Naive thymus-derived CD4-positive, alpha-beta T cell (primary cell): ENCODE measurements at regions not wholly inside any gene's neighbourhood (a gene's known extent, or its start where the extent isn't known, plus 50 kb on each side); places are given as distances from the start of the nearest gene placed in this dataset.

Source experiments
- ATAC-seq: fragments of 150-1000 bp; cut with Tn5 transposase; 2 replicates; pipeline ENCODE4 v1.10.0; 2021; ENCODE audit warnings: mild to moderate bottlenecking, moderate library complexity
- CTCF ChIA-PET: fragments of 350-600 bp; sonication (Branson Sonifier 250); formaldehyde crosslinking; loops from one replicate; lab custom pipeline; 2021; ENCODE audit warnings: antibody characterized with exemption; lab: Charles Lee
- POLR2A ChIA-PET: fragments of 350-600 bp; sonication (Branson Sonifier 250); formaldehyde crosslinking; loops from one replicate; lab custom pipeline; 2021; ENCODE audit warnings: antibody characterized with exemption, inconsistent platforms; lab: Charles Lee
- DNase-seq, 9 donors: peaks; one replicate each; pipeline versions ENCODE4 v3.0.0 to v3.0.0-alpha.2; 2020 to 2022; ENCODE audit warnings: mixed read lengths in 1 of 9
- H3K27ac ChIP-seq: one replicate; pipeline ENCODE4 v1.7.0; 2013; ENCODE audit warnings: mild to moderate bottlenecking, low read depth, low read length, moderate library complexity
- H3K27me3 ChIP-seq, 2 donors: one replicate each; pipeline ENCODE4 v1.7.0; 2013; ENCODE audit warnings: low read length in 2 of 2, mild to moderate bottlenecking in 2 of 2, moderate library complexity in 2 of 2; ENCODE audit not compliant: control insufficient read depth in 2 of 2, insufficient read depth in 2 of 2
- H3K36me3 ChIP-seq, 3 experiments: 1 replicate in 2 of 3; 2 replicates in 1 of 3; pipeline ENCODE4 v1.7.0; 2013; ENCODE audit warnings: low read length in 3 of 3, mild to moderate bottlenecking in 3 of 3, moderate library complexity in 1 of 3; ENCODE audit not compliant: insufficient read depth in 3 of 3, control insufficient read depth in 2 of 3
- H3K4me1 ChIP-seq, 2 donors: one replicate each; pipeline ENCODE4 v1.7.0; 2013; ENCODE audit warnings: low read length in 2 of 2, mild to moderate bottlenecking in 2 of 2, moderate library complexity in 1 of 2; ENCODE audit not compliant: control insufficient read depth in 2 of 2, insufficient read depth in 2 of 2
- H3K4me3 ChIP-seq: 2 replicates; pipeline ENCODE4 v1.7.0; 2013; ENCODE audit warnings: mild to moderate bottlenecking, low read length
- H3K9me3 ChIP-seq, 3 experiments: 1 replicate in 2 of 3; 2 replicates in 1 of 3; pipeline ENCODE4 v1.7.0; 2013; ENCODE audit warnings: low read length in 3 of 3; ENCODE audit not compliant: control insufficient read depth in 2 of 3
- H3K27ac Mint-ChIP-seq, 9 donors: one replicate each; pipeline ENCODE4 v1.8.0; 2020 to 2022; ENCODE audit warnings: mixed read lengths in 9 of 9, mild to moderate bottlenecking in 8 of 9, moderate library complexity in 5 of 9, inconsistent platforms in 2 of 9
- H3K27me3 Mint-ChIP-seq, 5 donors: one replicate each; pipeline ENCODE4 v1.8.0; 2021 to 2022; ENCODE audit warnings: mixed read lengths in 5 of 5, mild to moderate bottlenecking in 1 of 5
- H3K36me3 Mint-ChIP-seq, 5 donors: one replicate each; pipeline ENCODE4 v1.8.0; 2020 to 2022; ENCODE audit warnings: mixed read lengths in 5 of 5, mild to moderate bottlenecking in 3 of 5, inconsistent platforms in 1 of 5
- H3K4me1 Mint-ChIP-seq, 7 donors: one replicate each; pipeline ENCODE4 v1.8.0; 2020 to 2022; ENCODE audit warnings: mixed read lengths in 7 of 7, mild to moderate bottlenecking in 3 of 7, inconsistent platforms in 1 of 7
- H3K4me3 Mint-ChIP-seq, 10 donors: one replicate each; pipeline ENCODE4 v1.8.0; 2020 to 2022; ENCODE audit warnings: mild to moderate bottlenecking in 10 of 10, mixed read lengths in 10 of 10, moderate library complexity in 6 of 10, inconsistent platforms in 2 of 10
- H3K9me3 Mint-ChIP-seq, 11 donors: one replicate each; pipeline ENCODE4 v1.8.0; 2020 to 2022; ENCODE audit warnings: mixed read lengths in 11 of 11, mild to moderate bottlenecking in 4 of 11, inconsistent platforms in 1 of 11, moderate library complexity in 1 of 11
- intact Hi-C, 2 donors: fragments of 100-400 bp; cut with micrococcal nuclease; formaldehyde crosslinking; loops; one replicate each; pipeline ENCODE4 v1.15.1; 2023

DNA sequence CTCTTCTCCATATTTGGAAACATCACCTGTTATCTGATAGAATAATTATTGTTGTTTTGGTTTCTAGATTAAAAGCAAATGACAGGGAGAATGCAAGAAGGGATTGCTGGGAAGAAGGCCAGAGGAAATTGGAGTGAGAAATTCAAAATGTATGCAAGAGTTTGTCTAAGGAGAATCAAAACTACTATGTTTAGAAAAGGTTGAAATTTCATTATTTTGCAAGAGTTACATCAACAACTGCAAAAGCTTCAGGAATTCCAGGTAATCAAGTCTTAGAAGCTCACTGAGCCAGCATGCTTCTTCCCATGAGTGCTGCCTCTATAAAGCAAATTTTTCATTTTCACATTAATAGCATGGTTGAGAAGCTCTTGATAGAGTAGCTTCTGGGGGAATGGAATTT lies 177.2 kb upstream of the GBE1 start:
- no peak overlapping the region for H3K4me3 ChIP-seq
- H3K9me3 Mint-ChIP-seq: peaks cover 0 to 12% (median 2%) of the 10 kb centered on the region in 11 donors
- H3K4me1 ChIP-seq: no peaks in the 10 kb centered on the region
- H3K27me3 ChIP-seq: no peaks in the 10 kb centered on the region
- H3K27ac Mint-ChIP-seq: no peak overlapping the region
- DNase-seq (no peak), ATAC-seq (no peak)
- H3K4me3 Mint-ChIP-seq: no peak overlapping the region
- H3K9me3 ChIP-seq: no peaks in the 10 kb centered on the region
- no peaks in the 10 kb centered on the region for H3K36me3 ChIP-seq
- POLR2A ChIA-PET: no interaction called here
- intact Hi-C loops: no loop called here
- H3K36me3 Mint-ChIP-seq: no peaks in the 10 kb centered on the region
- peaks cover 0 to 3% (median 0%) of the 10 kb centered on the region in 7 donors for H3K4me1 Mint-ChIP-seq
- peaks cover 0 to 7% (median 5%) of the 10 kb centered on the region in 5 donors for H3K27me3 Mint-ChIP-seq
- CTCF ChIA-PET: no interaction called here
- no peak overlapping the region for H3K27ac ChIP-seq

DNA sequence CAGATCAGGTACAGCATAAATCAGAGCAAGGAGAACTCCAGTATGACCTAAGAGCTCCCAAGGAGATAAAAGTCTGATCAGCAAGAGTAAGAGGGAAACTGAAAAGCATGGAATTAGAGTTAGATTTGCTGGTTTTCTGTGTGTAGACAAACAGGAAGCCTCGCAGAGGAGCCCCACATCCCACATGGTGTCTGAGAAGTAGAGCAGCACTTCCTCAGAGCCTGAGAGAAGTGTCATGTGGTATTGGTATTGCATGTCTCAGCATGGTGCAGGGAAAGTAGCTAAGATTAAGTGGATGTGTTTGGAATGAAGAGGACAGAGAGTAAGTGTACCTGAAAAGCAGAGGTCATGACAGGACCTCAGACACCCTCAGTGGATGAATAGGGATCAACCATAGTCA lies 175.4 kb upstream of the GBE1 start:
- no peak for ATAC-seq
- no peak overlapping the region for H3K4me3 ChIP-seq
- no peak overlapping the region for H3K27ac ChIP-seq
- CTCF ChIA-PET: interaction anchor here (0.7 kb wide), 1 partner anchor 328 kb away, joined by 3 read pairs; no protein-coding TSS in a partner anchor
- no peak for DNase-seq
- no peaks in the 10 kb centered on the region for H3K9me3 ChIP-seq
- intact Hi-C loops: no loop called here
- peaks cover 0 to 2% (median 0%) of the 10 kb centered on the region in 7 donors for H3K4me1 Mint-ChIP-seq
- H3K27me3 Mint-ChIP-seq: peaks cover 0 to 7% (median 5%) of the 10 kb centered on the region in 5 donors
- no peaks in the 10 kb centered on the region for H3K4me1 ChIP-seq
- peaks cover 0 to 2% (median 0%) of the 10 kb centered on the region in 11 donors for H3K9me3 Mint-ChIP-seq
- no peaks in the 10 kb centered on the region for H3K36me3 ChIP-seq
- POLR2A ChIA-PET: no interaction called here
- no peak overlapping the region for H3K4me3 Mint-ChIP-seq
- H3K27ac Mint-ChIP-seq: no peak overlapping the region
- H3K36me3 Mint-ChIP-seq: no peaks in the 10 kb centered on the region
- H3K27me3 ChIP-seq: no peaks in the 10 kb centered on the region

DNA sequence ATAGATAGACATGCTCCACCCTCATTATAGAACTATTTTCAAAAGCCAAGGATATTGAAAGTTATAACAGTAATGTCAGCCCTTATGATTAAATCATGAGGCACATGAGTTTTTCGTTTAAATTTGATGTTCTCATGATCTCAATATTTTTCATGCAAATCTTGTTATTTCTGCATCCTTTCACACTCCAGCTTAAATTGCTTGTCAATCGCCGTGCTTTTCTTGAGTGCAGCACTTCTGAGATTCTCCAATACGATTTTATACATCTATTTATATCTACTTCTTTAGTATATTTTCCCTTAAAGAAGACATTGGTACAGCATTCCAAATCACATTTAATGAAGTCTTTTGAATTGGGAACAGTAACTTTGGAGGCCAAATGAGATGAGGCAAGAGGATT lies 171.2 kb upstream of the GBE1 start:
- H3K9me3 ChIP-seq: no peaks in the 10 kb centered on the region
- Mint-ChIP-seq H3K27ac (no peak overlapping the region), H3K4me1 (peaks cover 0 to 2% (median 0%) of the 10 kb centered on the region in 7 donors), H3K36me3 (no peaks in the 10 kb centered on the region), H3K27me3 (peaks cover 0 to 11% (median 5%) of the 10 kb centered on the region in 5 donors), H3K4me3 (no peak overlapping the region), H3K9me3 (peaks cover 0 to 2% (median 0%) of the 10 kb centered on the region in 11 donors)
- H3K36me3 ChIP-seq: no peaks in the 10 kb centered on the region
- H3K27ac ChIP-seq: no peak overlapping the region
- no peaks in the 10 kb centered on the region for H3K4me1 ChIP-seq
- ChIA-PET POLR2A (no interaction called here), CTCF (no interaction called here)
- intact Hi-C loops: no loop called here
- no peak for DNase-seq
- no peak for ATAC-seq
- no peak overlapping the region for H3K4me3 ChIP-seq
- no peaks in the 10 kb centered on the region for H3K27me3 ChIP-seq

DNA sequence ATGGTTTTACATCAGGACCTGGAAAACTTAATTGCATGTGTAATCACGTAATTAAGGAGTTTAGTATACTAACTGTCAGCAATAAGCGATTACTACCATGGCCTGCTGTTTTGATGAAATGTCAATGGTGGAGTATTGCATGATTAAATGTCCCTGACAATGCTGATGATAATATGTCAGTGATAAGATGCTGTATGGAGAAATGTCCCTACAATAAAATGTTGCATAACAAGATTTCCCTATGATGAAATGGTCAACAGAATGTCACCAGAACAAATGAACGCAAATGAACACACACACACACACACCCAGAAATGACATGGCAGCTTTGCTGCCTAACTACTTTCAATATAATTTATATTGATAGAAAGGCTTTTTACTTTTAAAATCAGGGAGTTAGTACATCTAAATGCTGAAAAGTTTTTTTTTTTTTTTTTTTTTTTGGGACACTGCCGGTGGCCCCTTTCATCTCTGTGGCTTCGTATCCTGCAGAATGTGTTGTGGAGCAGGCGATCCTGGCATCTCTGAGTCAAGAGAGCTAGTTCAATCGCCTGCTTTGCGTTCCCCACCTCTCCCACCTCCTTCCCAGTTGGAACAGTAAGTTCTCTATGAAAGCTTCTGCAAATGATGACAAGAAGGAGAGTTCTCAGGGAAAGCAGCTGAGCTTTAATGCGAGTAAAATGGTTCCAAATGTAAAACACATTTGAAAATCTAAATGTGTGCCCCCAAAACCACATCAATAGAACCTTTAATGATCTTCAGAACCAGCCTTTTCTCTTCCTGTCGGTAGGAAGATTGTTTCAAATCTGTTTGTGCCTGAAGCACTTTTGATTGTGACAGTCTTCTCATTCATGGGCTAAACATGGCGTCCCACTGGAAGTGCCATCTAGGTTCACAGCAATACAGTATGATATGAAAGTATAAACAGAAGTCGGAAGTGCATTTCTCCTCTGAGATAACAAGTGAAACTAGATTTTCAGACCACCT lies 170.1 kb upstream of the GBE1 start:
- H3K27me3 Mint-ChIP-seq: peaks cover 0 to 11% (median 5%) of the 10 kb centered on the region in 5 donors
- Histone ChIP-seq H3K27ac (no peak overlapping the region), H3K4me3 (no peak overlapping the region), H3K4me1 (no peaks in the 10 kb centered on the region), H3K36me3 (no peaks in the 10 kb centered on the region), H3K9me3 (no peaks in the 10 kb centered on the region), H3K27me3 (no peaks in the 10 kb centered on the region)
- H3K4me1 Mint-ChIP-seq: no peaks in the 10 kb centered on the region
- DNase-seq (no peak), ATAC-seq (no peak)
- H3K9me3 Mint-ChIP-seq: peaks cover 0 to 2% (median 0%) of the 10 kb centered on the region in 11 donors
- H3K36me3 Mint-ChIP-seq: no peaks in the 10 kb centered on the region
- POLR2A ChIA-PET: no interaction called here
- H3K27ac Mint-ChIP-seq: no peak overlapping the region
- CTCF ChIA-PET: no interaction called here
- no peak overlapping the region for H3K4me3 Mint-ChIP-seq
- intact Hi-C loops: no loop called here

DNA sequence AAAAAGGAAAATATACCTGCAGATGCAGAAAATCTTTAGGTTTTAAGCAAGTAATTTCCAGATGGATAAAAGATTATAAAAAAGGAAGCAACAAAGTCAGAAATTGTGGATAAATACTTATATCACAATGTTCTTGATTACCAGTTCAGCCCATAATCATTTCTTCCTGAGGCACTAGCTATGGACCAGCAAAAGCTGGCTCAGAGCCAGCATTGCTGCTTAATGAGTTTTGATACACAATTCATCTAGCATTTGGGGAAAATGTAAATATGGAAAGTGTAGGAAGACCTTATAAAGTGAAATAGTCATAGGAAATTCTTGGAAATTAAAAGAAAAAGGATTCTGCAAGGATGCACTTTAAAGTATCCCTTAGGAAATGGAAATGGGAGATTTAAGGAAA lies 168.3 kb upstream of the GBE1 start:
- no peak overlapping the region for H3K27ac Mint-ChIP-seq
- CTCF ChIA-PET: no interaction called here

DNA sequence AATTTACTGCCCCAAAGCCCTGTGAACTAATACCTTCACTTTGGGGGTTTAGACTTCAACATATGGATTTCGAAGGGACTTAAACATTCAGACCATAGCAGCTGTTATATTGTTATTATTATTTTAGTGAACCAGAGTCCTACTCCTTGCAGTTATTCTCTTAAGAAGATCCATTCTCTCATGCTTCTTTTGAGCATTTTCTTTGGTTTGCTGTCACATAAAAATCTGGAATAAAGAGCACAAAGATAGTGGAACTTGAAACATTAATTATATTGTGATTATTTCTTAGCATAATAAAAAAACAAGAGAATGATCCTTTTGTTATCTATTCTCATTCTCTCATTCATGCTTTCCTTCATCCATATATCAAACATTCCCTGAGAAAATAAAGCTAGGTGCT lies 166.4 kb upstream of the GBE1 start:
- Histone ChIP-seq H3K4me3 (no peak overlapping the region), H3K27ac (no peak overlapping the region), H3K36me3 (no peaks in the 10 kb centered on the region), H3K4me1 (no peaks in the 10 kb centered on the region), H3K9me3 (no peaks in the 10 kb centered on the region), H3K27me3 (no peaks in the 10 kb centered on the region)
- intact Hi-C loops: no loop called here
- H3K4me1 Mint-ChIP-seq: no peaks in the 10 kb centered on the region
- H3K4me3 Mint-ChIP-seq: no peak overlapping the region
- no peak overlapping the region for H3K27ac Mint-ChIP-seq
- peaks cover 0 to 8% (median 6%) of the 10 kb centered on the region in 5 donors for H3K27me3 Mint-ChIP-seq
- DNase-seq (no peak), ATAC-seq (no peak)
- CTCF ChIA-PET: interaction anchor here (0.5 kb wide), 1 partner anchor 517 kb away, joined by 3 read pairs; no protein-coding TSS in a partner anchor
- H3K9me3 Mint-ChIP-seq: peaks cover 0 to 2% (median 0%) of the 10 kb centered on the region in 11 donors
- POLR2A ChIA-PET: no interaction called here
- H3K36me3 Mint-ChIP-seq: no peaks in the 10 kb centered on the region

More for the DNA sequence above, 168.3 kb upstream of the GBE1 start:
- no peak overlapping the region for H3K4me3 ChIP-seq
- H3K36me3 ChIP-seq: no peaks in the 10 kb centered on the region
- Mint-ChIP-seq H3K9me3 (peaks cover 0 to 2% (median 0%) of the 10 kb centered on the region in 11 donors), H3K4me1 (no peaks in the 10 kb centered on the region), H3K4me3 (no peak overlapping the region), H3K27me3 (peaks cover 0 to 8% (median 4%) of the 10 kb centered on the region in 5 donors), H3K36me3 (no peaks in the 10 kb centered on the region)
- H3K27me3 ChIP-seq: no peaks in the 10 kb centered on the region
- no peaks in the 10 kb centered on the region for H3K9me3 ChIP-seq
- ATAC-seq (no peak), DNase-seq (no peak)
- H3K27ac ChIP-seq: no peak overlapping the region
- no peaks in the 10 kb centered on the region for H3K4me1 ChIP-seq
- POLR2A ChIA-PET: no interaction called here
- intact Hi-C loops: no loop called here
